IMR-90 (cell line): ENCODE measurements at regions not wholly inside any gene's neighbourhood (a gene's known extent, or its start where the extent isn't known, plus 50 kb on each side); places are given as distances from the start of the nearest gene placed in this dataset.

ENCODE experiments used
- ATAC-seq: fragments of 200-7000 bp; cut with Tn5 transposase; 2 replicates; pipeline ENCODE4 v1.9.1; 2020; ENCODE audit warnings: low read depth, mild to moderate bottlenecking, moderate library complexity
- BruUV-seq: library from RNA; stranded (reverse); fragments of 400-500 nt; replicated peaks from 2 replicates; lab custom pipeline; 2021; lab: Mats Ljungman, UMichigan
- CTCF ChIA-PET: fragments of 300-600 bp; formaldehyde crosslinking; extraction: SDS; loops from one replicate; lab custom pipeline; 2021; ENCODE audit warnings: antibody characterized with exemption; lab: Yijun Ruan, JAX
- POLR2A ChIA-PET: fragments of 300-600 bp; sonication (Branson Sonifier 250); formaldehyde crosslinking; loops from one replicate; lab custom pipeline; 2022; ENCODE audit warnings: antibody characterized with exemption; ENCODE audit not compliant: unreplicated experiment; lab: Charles Lee
- DNase-seq: peaks from one replicate; pipeline ENCODE4 v3.0.0; 2013
- H2AFZ ChIP-seq: replicated peaks from 2 replicates; pipeline ENCODE3; 2013; ENCODE audit warnings: low read length, mild to moderate bottlenecking; ENCODE audit not compliant: poor library complexity
- H2AK5ac ChIP-seq: 2 replicates; pipeline ENCODE4 v1.6.1; 2013; ENCODE audit warnings: low read depth, low read length, inconsistent platforms
- H2AK9ac ChIP-seq: replicated peaks from 2 replicates; pipeline ENCODE3; 2013; ENCODE audit warnings: mild to moderate bottlenecking, low read depth, low read length, moderate library complexity; ENCODE audit not compliant: poor library complexity
- H2BK120ac ChIP-seq: 2 replicates; pipeline ENCODE4 v1.6.1; 2013; ENCODE audit warnings: low read depth, low read length, inconsistent platforms
- H2BK15ac ChIP-seq: 3 replicates; pipeline ENCODE4 v1.6.1; 2013; ENCODE audit warnings: low read depth, low read length, inconsistent platforms
- H2BK20ac ChIP-seq: 2 replicates; pipeline ENCODE4 v1.6.1; 2013; ENCODE audit warnings: low read depth, mild to moderate bottlenecking, inconsistent platforms, low read length, moderate library complexity
- H2BK5ac ChIP-seq: 2 replicates; pipeline ENCODE4 v1.6.1; 2013; ENCODE audit warnings: mild to moderate bottlenecking, low read depth, low read length, inconsistent platforms; ENCODE audit not compliant: poor library complexity, severe bottlenecking
- H3K14ac ChIP-seq: replicated peaks from 2 replicates; pipeline ENCODE4 v1.6.1; 2013; ENCODE audit warnings: low read depth, low read length, inconsistent platforms
- H3K18ac ChIP-seq: 2 replicates; pipeline ENCODE4 v1.6.1; 2013; ENCODE audit warnings: low read depth, low read length, control low read depth
- H3K23ac ChIP-seq: 2 replicates; pipeline ENCODE4 v1.6.1; 2013; ENCODE audit warnings: low read depth, low read length, inconsistent platforms
- H3K27ac ChIP-seq: 2 replicates; pipeline ENCODE4 v1.5.1; 2013; ENCODE audit warnings: mild to moderate bottlenecking, control low read depth, low read length; ENCODE audit not compliant: insufficient read depth
- H3K27me3 ChIP-seq: 2 replicates; pipeline ENCODE4 v1.6.1; 2013; ENCODE audit warnings: low read length; ENCODE audit not compliant: control insufficient read depth, insufficient read depth
- H3K36me3 ChIP-seq: 2 replicates; pipeline ENCODE4 v1.6.1; 2013; ENCODE audit warnings: low read length, mixed read lengths; ENCODE audit not compliant: control insufficient read depth, insufficient read depth
- H3K4ac ChIP-seq: 2 replicates; pipeline ENCODE4 v1.6.1; 2013; ENCODE audit warnings: low read depth, low read length, inconsistent platforms
- H3K4me1 ChIP-seq: 2 replicates; pipeline ENCODE4 v1.6.1; 2013; ENCODE audit warnings: low read length, mixed read lengths; ENCODE audit not compliant: control insufficient read depth, insufficient read depth
- H3K4me2 ChIP-seq: 2 replicates; pipeline ENCODE4 v1.6.1; 2013; ENCODE audit warnings: low read depth, mild to moderate bottlenecking, control low read depth, low read length, moderate library complexity
- H3K4me3 ChIP-seq: 2 replicates; pipeline ENCODE4 v1.5.1; 2013; ENCODE audit warnings: low read depth, mild to moderate bottlenecking, control low read depth, low read length, moderate library complexity; ENCODE audit not compliant: insufficient read depth
- H3K56ac ChIP-seq: 2 replicates; pipeline ENCODE4 v1.6.1; 2013; ENCODE audit warnings: low read length, inconsistent platforms; ENCODE audit not compliant: insufficient read depth; ENCODE audit errors: extremely low read depth
- H3K79me1 ChIP-seq, 2 experiments: 2 replicates each; pipeline ENCODE4 v1.6.1; 2013; ENCODE audit warnings: low read length in 2 of 2, inconsistent platforms in 1 of 2, low read depth in 1 of 2
- H3K9ac ChIP-seq: 2 replicates; pipeline ENCODE4 v1.6.1; 2013; ENCODE audit warnings: low read depth, low read length, control low read depth
- H3K9me1 ChIP-seq: 2 replicates; pipeline ENCODE4 v1.6.1; 2013; ENCODE audit warnings: low read length, inconsistent platforms; ENCODE audit not compliant: insufficient read depth
- H3K9me3 ChIP-seq: 2 replicates; pipeline ENCODE4 v1.6.1; 2013; ENCODE audit warnings: low read length; ENCODE audit not compliant: control insufficient read depth, insufficient read depth
- H4K20me1 ChIP-seq: 2 replicates; pipeline ENCODE4 v1.6.1; 2013; ENCODE audit warnings: low read length, inconsistent platforms; ENCODE audit not compliant: insufficient read depth
- H4K5ac ChIP-seq: 2 replicates; pipeline ENCODE4 v1.6.1; 2013; ENCODE audit warnings: mild to moderate bottlenecking, low read depth, low read length, control low read depth
- H4K8ac ChIP-seq, 2 experiments: 2 replicates each; pipeline ENCODE4 v1.6.1; 2013; ENCODE audit warnings: low read depth in 2 of 2, low read length in 2 of 2, control low read depth in 1 of 2, inconsistent platforms in 1 of 2
- H4K91ac ChIP-seq: 2 replicates; pipeline ENCODE4 v1.6.1; 2013; ENCODE audit warnings: low read depth, low read length, inconsistent platforms; ENCODE audit not compliant: insufficient read depth
- BHLHE40 ChIP-seq: fragments of 150-350 bp; IDR thresholded peaks from 2 replicates; pipeline ENCODE4 v1.6.1; 2016; ENCODE audit warnings: mild to moderate bottlenecking, low read depth, low read length
- CEBPB ChIP-seq: IDR thresholded peaks from 2 replicates; pipeline ENCODE4 v1.6.1; 2012; ENCODE audit warnings: low read depth, low read length, improper control_type of control experiment
- CHD1 ChIP-seq: IDR thresholded peaks from 2 replicates; pipeline ENCODE4 v1.6.1; 2012; ENCODE audit warnings: low read depth, low read length, improper control_type of control experiment
- FOS ChIP-seq: fragments of 150-350 bp; IDR thresholded peaks from 2 replicates; pipeline ENCODE4 v1.6.1; 2016; ENCODE audit warnings: low read depth, low read length
- MAFK ChIP-seq: IDR thresholded peaks from 2 replicates; pipeline ENCODE4 v1.6.1; 2012; ENCODE audit warnings: low read depth, low read length, improper control_type of control experiment
- MAZ ChIP-seq: IDR thresholded peaks from 2 replicates; pipeline ENCODE4 v1.6.1; 2012; ENCODE audit warnings: low read depth, mild to moderate bottlenecking, low read length, improper control_type of control experiment, moderate library complexity, borderline replicate concordance
- MXI1 ChIP-seq: IDR thresholded peaks from 2 replicates; pipeline ENCODE4 v1.6.1; 2012; ENCODE audit warnings: low read depth, mild to moderate bottlenecking, low read length, moderate library complexity, borderline replicate concordance
- NFE2L2 ChIP-seq: fragments of 150-350 bp; IDR thresholded peaks from 2 replicates; pipeline ENCODE4 v1.6.1; 2016; ENCODE audit warnings: low read depth, mild to moderate bottlenecking, low read length
- POLR2A ChIP-seq: IDR thresholded peaks from 2 replicates; pipeline ENCODE4 v1.6.1; 2012; ENCODE audit warnings: mild to moderate bottlenecking, low read depth, low read length
- RAD21 ChIP-seq: IDR thresholded peaks from 2 replicates; pipeline ENCODE4 v1.6.1; 2012; ENCODE audit warnings: low read length, improper control_type of control experiment
- RCOR1 ChIP-seq: IDR thresholded peaks from 2 replicates; pipeline ENCODE4 v1.6.1; 2012; ENCODE audit warnings: mild to moderate bottlenecking, low read length, improper control_type of control experiment; ENCODE audit not compliant: insufficient replicate concordance
- RFX5 ChIP-seq: IDR thresholded peaks from 2 replicates; pipeline ENCODE4 v1.8.0; 2012; ENCODE audit warnings: low read depth, mild to moderate bottlenecking, low read length, moderate library complexity
- SMC3 ChIP-seq: fragments of 150-350 bp; IDR thresholded peaks from 2 replicates; pipeline ENCODE4 v1.6.1; 2016; ENCODE audit warnings: low read depth, mild to moderate bottlenecking, antibody characterized with exemption, low read length, moderate library complexity
- WGBS, 2 experiments: methylation state at CpG; one replicate each; pipeline versions ENCODE4 v1.1.5 to v1.1.7; 2013; ENCODE audit warnings: missing lambda C conversion rate in 2 of 2; ENCODE audit not compliant: insufficient read length in 1 of 2; ENCODE audit errors: extremely low coverage in 2 of 2; 5-methylcytosine and 5-hydroxymethylcytosine counted together
- dilution Hi-C: fragments of 300-500 bp; cut with HindIII; formaldehyde crosslinking; loops from one replicate; pipeline ENCODE4 v1.14.3; 2018; ENCODE audit warnings: low sequenced_read_pairs; ENCODE audit not compliant: unreplicated experiment
- in situ Hi-C: fragments of 300-500 bp; cut with MboI; formaldehyde crosslinking; loops from 3 replicates; pipeline ENCODE4 v1.14.3; 2019; ENCODE audit warnings: low sequenced_read_pairs, inconsistent platforms, mixed read lengths
- intact Hi-C: fragments of 100-400 bp; cut with micrococcal nuclease; formaldehyde crosslinking; loops from 2 replicates; pipeline ENCODE4 v1.10.0; 2022
- TF ChIP-seq, protein P1 (sequence below): fragments of 150-350 bp; IDR thresholded peaks from 2 replicates; pipeline ENCODE4 v1.6.1; 2017; ENCODE audit warnings: mild to moderate bottlenecking, antibody characterized with exemption, low read length, low read depth
- TF ChIP-seq, protein P2 (sequence below): fragments of 150-350 bp; IDR thresholded peaks from 2 replicates; pipeline ENCODE4 v1.6.1; 2016; ENCODE audit warnings: low read depth, mild to moderate bottlenecking, low read length, moderate library complexity, borderline replicate concordance
- TF ChIP-seq, protein P3 (sequence below): conservative IDR thresholded peaks from 2 replicates; pipeline ENCODE4 v1.5.1; 2012; ENCODE audit warnings: mild to moderate bottlenecking, low read depth, low read length, improper control_type of control experiment

DNA sequence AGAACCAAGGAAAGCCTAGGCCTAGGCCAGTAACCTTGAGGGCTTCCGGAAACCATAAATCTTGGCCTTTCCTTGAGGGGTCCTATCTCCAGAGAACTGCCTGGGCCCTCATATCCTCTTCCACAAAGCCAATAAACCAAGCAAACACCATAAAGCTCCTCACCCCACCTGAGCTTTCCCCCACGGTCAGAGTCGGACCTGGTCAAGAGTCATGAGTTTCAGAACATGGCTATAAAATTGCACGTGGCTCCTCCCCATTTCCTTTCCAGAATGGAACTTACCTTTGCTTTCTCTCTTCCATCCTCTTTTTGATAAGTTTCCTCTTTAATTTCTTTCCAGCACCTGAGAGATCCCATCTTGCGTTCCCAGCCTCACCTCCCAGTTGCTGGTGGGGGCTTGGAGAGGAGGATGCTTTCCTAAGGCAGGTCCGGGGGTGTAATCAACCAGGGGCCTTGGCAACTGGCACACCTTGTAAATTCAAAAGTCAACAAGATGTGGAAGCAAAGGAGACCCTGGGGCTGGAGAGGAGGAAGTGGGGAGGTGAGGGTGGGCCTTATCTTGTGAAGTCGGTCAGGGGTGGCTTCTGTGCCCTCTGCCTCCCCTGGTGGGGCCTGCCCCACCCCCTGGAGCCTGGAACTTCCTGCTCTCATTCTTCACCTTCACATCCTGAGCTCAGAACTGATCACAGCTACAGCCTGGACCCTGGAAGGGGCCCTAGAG, 259.9 kb downstream of the FOXD2 start:
- Histone ChIP-seq H3K4ac (no peak overlapping the region), H4K20me1 (no peaks in the 10 kb centered on the region), H2BK120ac (no peak overlapping the region), H3K9me1 (no peaks in the 10 kb centered on the region), H3K27me3 (peaks cover 5% of the 10 kb centered on the region; the same call in 1 of the 2 replicates), H3K9me3 (no peaks in the 10 kb centered on the region), H4K91ac (no peak overlapping the region), H2AK9ac (no peak overlapping the region), H3K4me2 (no peak overlapping the region), H3K18ac (no peak overlapping the region), H3K36me3 (no peaks in the 10 kb centered on the region), H3K4me1 (no peaks in the 10 kb centered on the region), H2AFZ (no peak overlapping the region), H3K27ac (no peak overlapping the region), H4K5ac (no peak overlapping the region), H2BK20ac (no peak overlapping the region), H3K56ac (no peak overlapping the region), H4K8ac (no peak overlapping the region), H3K4me3 (no peak overlapping the region), H3K79me1 (no peaks in the 10 kb centered on the region), H3K9ac (no peak overlapping the region), H3K23ac (no peak overlapping the region), H2AK5ac (no peak overlapping the region), H2BK5ac (no peak overlapping the region), H2BK15ac (no peak overlapping the region), H3K14ac (no peak overlapping the region)
- intact Hi-C loops: no loop called here
- 89% methylated on average over 4 of the region's 7 CpGs; no CpG with 5 or more reads in 1 of the 2 experiments for WGBS, 2 experiments
- dilution Hi-C loops: no loop called here
- ChIA-PET CTCF (no interaction called here), POLR2A (no interaction called here)
- in situ Hi-C loops: no loop called here
- TF ChIP-seq RFX5 (no peak), CHD1 (no peak), RCOR1 (no peak), MXI1 (no peak), CEBPB (no peak), MAFK (no peak), FOS (no peak), POLR2A (no peak), MAZ (no peak), SMC3 (no peak), NFE2L2 (no peak), RAD21 (no peak), BHLHE40 (no peak)
- TF ChIP-seq, protein P1, sequence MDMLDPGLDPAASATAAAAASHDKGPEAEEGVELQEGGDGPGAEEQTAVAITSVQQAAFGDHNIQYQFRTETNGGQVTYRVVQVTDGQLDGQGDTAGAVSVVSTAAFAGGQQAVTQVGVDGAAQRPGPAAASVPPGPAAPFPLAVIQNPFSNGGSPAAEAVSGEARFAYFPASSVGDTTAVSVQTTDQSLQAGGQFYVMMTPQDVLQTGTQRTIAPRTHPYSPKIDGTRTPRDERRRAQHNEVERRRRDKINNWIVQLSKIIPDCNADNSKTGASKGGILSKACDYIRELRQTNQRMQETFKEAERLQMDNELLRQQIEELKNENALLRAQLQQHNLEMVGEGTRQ: no peak
- TF ChIP-seq, protein P2, sequence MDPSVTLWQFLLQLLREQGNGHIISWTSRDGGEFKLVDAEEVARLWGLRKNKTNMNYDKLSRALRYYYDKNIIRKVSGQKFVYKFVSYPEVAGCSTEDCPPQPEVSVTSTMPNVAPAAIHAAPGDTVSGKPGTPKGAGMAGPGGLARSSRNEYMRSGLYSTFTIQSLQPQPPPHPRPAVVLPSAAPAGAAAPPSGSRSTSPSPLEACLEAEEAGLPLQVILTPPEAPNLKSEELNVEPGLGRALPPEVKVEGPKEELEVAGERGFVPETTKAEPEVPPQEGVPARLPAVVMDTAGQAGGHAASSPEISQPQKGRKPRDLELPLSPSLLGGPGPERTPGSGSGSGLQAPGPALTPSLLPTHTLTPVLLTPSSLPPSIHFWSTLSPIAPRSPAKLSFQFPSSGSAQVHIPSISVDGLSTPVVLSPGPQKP: no peak
- TF ChIP-seq, protein P3, sequence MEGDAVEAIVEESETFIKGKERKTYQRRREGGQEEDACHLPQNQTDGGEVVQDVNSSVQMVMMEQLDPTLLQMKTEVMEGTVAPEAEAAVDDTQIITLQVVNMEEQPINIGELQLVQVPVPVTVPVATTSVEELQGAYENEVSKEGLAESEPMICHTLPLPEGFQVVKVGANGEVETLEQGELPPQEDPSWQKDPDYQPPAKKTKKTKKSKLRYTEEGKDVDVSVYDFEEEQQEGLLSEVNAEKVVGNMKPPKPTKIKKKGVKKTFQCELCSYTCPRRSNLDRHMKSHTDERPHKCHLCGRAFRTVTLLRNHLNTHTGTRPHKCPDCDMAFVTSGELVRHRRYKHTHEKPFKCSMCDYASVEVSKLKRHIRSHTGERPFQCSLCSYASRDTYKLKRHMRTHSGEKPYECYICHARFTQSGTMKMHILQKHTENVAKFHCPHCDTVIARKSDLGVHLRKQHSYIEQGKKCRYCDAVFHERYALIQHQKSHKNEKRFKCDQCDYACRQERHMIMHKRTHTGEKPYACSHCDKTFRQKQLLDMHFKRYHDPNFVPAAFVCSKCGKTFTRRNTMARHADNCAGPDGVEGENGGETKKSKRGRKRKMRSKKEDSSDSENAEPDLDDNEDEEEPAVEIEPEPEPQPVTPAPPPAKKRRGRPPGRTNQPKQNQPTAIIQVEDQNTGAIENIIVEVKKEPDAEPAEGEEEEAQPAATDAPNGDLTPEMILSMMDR: no peak
- no TSS peak for BruUV-seq
- DNase-seq (no peak), ATAC-seq (no peak)
